Uterus (tissue), 3 donors: ENCODE measurements at regions not wholly inside any gene's neighbourhood (a gene's known extent, or its start where the extent isn't known, plus 50 kb on each side); places are given as distances from the start of the nearest gene placed in this dataset.

Experiments
- DNase-seq, 2 donors: peaks; one replicate each; pipeline ENCODE4 v3.0.0-alpha.2; 2019 to 2020
- H3K27ac ChIP-seq, 2 donors: fragments of 200-600 bp; sonication (generic); 1 replicate in 1 of 2; 2 replicates in 1 of 2; pipeline ENCODE4 v1.5.1; 2016 to 2018
- H3K27me3 ChIP-seq, 2 donors: fragments of 200-600 bp; sonication (generic); one replicate each; pipeline ENCODE4 v1.5.1; 2018 to 2019; ENCODE audit warnings: control low read depth in 1 of 2
- H3K36me3 ChIP-seq, 2 donors: fragments of 200-600 bp; sonication (generic); one replicate each; pipeline ENCODE4 v1.5.1; 2019; ENCODE audit warnings: control low read depth in 1 of 2
- H3K4me1 ChIP-seq, 2 donors: fragments of 200-600 bp; sonication (generic); one replicate each; pipeline ENCODE4 v1.5.1; 2018 to 2019; ENCODE audit warnings: control low read depth in 1 of 2
- H3K4me3 ChIP-seq, 2 donors: fragments of 200-600 bp; sonication (generic); 1 replicate in 1 of 2; 2 replicates in 1 of 2; pipeline ENCODE4 v1.5.1; 2018 to 2019; ENCODE audit warnings: mild to moderate bottlenecking in 1 of 2
- H3K9me3 ChIP-seq, 2 donors: fragments of 200-600 bp; sonication (generic); one replicate each; pipeline ENCODE4 v1.5.1; 2019; ENCODE audit warnings: control low read depth in 1 of 2
- CTCF ChIP-seq, 4 experiments: fragments of 200-600 bp in 2 of 4; fragments of 450-650 bp in 2 of 4; sonication (generic) in 2 of 4; IDR thresholded peaks; one replicate each; pipeline ENCODE4 v1.5.1; 2016 to 2019; ENCODE audit warnings: antibody characterized with exemption in 4 of 4, mild to moderate bottlenecking in 2 of 4, moderate library complexity in 1 of 4
- POLR2A ChIP-seq, 2 donors: fragments of 450-650 bp; IDR thresholded peaks; one replicate each; pipeline ENCODE4 v1.6.1; 2016; ENCODE audit warnings: antibody characterized with exemption in 2 of 2, mild to moderate bottlenecking in 1 of 2, moderate library complexity in 1 of 2
- intact Hi-C: fragments of 100-400 bp; cut with DNase I; formaldehyde crosslinking; loops from one replicate; pipeline ENCODE4 v1.15.1; 2023; ENCODE audit warnings: low total_unique reads
- donor health status: DM: yes; HTN: yes; CAD: no.

- Histone ChIP-seq H3K27me3 (no peaks in the 10 kb centered on the region), H3K9me3 (no peaks in the 10 kb centered on the region), H3K4me1 (no peaks in the 10 kb centered on the region), H3K27ac (no peak overlapping the region), H3K4me3 (no peak overlapping the region), H3K36me3 (no peaks in the 10 kb centered on the region)
- TF ChIP-seq CTCF (IDR thresholded peaks at IDR 0.05) (no peak), POLR2A (IDR thresholded peaks at IDR 0.05) (no peak)
- no peak for DNase-seq
- intact Hi-C loops: no loop called here
Observed at GRCh38 chr22:22123960-22124278, 120.7 kb upstream of the VPREB1 start.

- no peaks in the 10 kb centered on the region for H3K36me3 ChIP-seq
- H3K27me3 ChIP-seq: no peaks in the 10 kb centered on the region
- DNase-seq: no peak
- no peaks in the 10 kb centered on the region for H3K9me3 ChIP-seq
- intact Hi-C loops: no loop called here
- no peak overlapping the region for H3K4me3 ChIP-seq
- H3K27ac ChIP-seq: no peak overlapping the region
- TF ChIP-seq CTCF (IDR thresholded peaks at IDR 0.05) (no peak), POLR2A (IDR thresholded peaks at IDR 0.05) (no peak)
- no peaks in the 10 kb centered on the region for H3K4me1 ChIP-seq
Observed at GRCh38 chr22:22123118-22123959, 121.2 kb upstream of the VPREB1 start.

GRCh38 chr22:22122348-22123117, 122.1 kb upstream of the VPREB1 start:
- DNase-seq: no peak
- no peaks in the 10 kb centered on the region for H3K4me1 ChIP-seq
- H3K4me3 ChIP-seq: no peak overlapping the region
- H3K9me3 ChIP-seq: no peaks in the 10 kb centered on the region
- no peak overlapping the region for H3K27ac ChIP-seq
- H3K27me3 ChIP-seq: no peaks in the 10 kb centered on the region
- intact Hi-C loops: no loop called here
- TF ChIP-seq CTCF (IDR thresholded peaks at IDR 0.05): no peak
- H3K36me3 ChIP-seq: no peaks in the 10 kb centered on the region

GRCh38 chr22:22121445-22121844, 123.1 kb upstream of the VPREB1 start:
- no peaks in the 10 kb centered on the region for H3K27me3 ChIP-seq
- H3K4me1 ChIP-seq: no peaks in the 10 kb centered on the region
- no peak for TF ChIP-seq CTCF (IDR thresholded peaks at IDR 0.05)
- H3K27ac ChIP-seq: no peak overlapping the region
- no peak overlapping the region for H3K4me3 ChIP-seq
- DNase-seq: no peak
- no peaks in the 10 kb centered on the region for H3K36me3 ChIP-seq
- intact Hi-C loops: no loop called here
- no peaks in the 10 kb centered on the region for H3K9me3 ChIP-seq

GRCh38 chr22:22120160-22120559, 124.4 kb upstream of the VPREB1 start:
- no peak overlapping the region for H3K27ac ChIP-seq
- H3K9me3 ChIP-seq: no peaks in the 10 kb centered on the region
- intact Hi-C loops: no loop called here
- TF ChIP-seq POLR2A (IDR thresholded peaks at IDR 0.05) (no peak), CTCF (IDR thresholded peaks at IDR 0.05) (no peak)
- H3K36me3 ChIP-seq: no peaks in the 10 kb centered on the region
- no peaks in the 10 kb centered on the region for H3K4me1 ChIP-seq
- no peak overlapping the region for H3K4me3 ChIP-seq
- H3K27me3 ChIP-seq: no peaks in the 10 kb centered on the region
- no peak for DNase-seq
